ENCODE measurements at regions not wholly inside any gene's neighbourhood (a gene's known extent, or its start where the extent isn't known, plus 50 kb on each side); places are given as distances from the start of the nearest gene placed in this dataset.
"Not testable (repeated sequence)": the region's sequence is repeated elsewhere in the genome, so short reads cannot be mapped to it uniquely, and the experiment has no call there.

DNA sequence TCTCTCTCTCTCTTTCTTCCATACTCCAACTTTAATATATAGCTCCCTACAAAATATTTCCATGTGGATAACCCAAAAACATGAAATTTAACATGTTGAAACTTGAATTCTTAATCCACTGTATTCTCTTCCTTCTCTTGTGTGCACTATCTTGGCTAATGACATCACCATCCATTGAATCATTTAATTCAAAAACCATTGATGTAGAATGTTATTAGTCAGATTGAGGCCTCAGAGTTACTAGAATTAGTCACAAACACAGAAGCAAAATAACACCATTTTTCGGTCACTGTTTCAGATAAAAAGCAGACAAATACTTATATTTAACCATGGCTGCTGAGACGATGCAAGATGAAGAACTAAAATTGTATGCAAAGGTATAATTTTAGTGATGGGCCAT lies 256.9 kb upstream of the LRRC3B start:
- no peak for DNase-seq (ENCODE audit: low read depth in 3 of 3)

DNA sequence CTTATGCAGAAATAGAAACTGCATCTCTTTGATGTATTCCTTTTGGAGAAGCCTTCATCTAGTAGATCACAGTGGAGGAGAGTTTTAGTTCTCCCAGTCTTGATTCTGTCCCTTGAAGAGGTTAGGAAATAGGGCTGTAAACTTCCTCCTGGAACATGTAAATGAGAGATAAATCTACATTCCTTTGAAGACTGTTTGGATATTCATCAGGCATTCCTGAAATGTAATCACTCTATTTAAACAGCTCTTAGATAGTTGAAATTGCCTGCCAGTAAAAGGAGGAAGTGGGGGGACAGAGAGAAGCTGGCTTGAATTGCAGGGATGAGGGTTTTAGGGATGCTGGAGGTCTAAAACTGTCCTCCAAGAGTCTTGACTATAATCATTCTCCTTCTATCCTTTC lies 254.3 kb upstream of the LRRC3B start:
- DNase-seq (ENCODE audit: low read depth in 3 of 3): no peak

DNA sequence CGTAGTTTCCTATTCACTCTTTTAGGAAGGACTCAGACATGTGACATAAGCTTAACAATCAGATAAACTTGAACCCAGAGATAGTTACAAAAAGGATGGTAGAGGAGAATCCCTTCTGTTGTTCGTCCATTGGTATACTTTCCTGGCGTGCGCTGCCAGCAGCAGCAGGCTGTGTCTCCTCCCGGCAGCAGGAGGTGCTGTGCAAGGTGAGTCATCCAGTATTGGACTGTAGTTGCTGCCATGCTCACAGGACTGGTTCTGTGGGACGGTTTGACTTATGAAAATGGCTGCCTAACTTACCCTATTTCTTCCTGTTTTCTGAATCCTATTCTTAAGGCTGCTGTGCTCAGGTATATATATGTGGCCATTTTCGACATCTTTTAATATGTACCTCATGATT lies 253.4 kb upstream of the LRRC3B start:
- no peak for DNase-seq (ENCODE audit: low read depth in 3 of 3)

DNA sequence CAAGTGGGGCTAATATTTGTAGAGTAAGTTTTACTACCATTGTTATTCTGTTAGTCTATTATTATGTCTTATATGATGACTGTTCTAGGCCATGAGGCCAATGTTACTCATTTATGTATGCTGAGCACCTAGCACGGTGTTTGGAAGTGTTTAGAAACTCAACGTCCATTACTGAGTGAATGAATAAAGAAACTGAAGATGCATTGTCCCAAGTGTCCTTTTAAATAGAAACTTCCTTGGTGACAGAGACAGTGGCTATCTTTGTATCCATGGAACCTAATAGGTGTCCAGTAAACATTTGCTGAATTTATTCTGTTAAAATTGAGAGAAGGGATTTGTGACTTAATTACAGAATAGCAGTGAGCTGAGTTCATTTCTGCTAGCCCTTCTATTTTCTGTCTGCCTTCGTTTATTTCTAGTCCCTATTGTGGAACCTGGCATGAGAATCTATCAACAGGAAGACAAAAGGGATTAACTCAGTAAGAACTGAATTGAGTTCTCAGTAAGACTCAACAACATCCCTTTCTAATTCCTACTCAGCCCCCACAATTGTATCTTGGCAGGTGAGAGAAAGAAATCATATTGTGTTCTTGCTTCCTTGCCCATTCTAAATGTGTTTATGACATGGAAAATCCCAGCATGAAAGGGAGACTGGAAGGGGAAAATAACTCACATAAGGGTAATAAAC lies 246.6 kb upstream of the LRRC3B start:
- DNase-seq (ENCODE audit: low read depth in 3 of 3): no peak

DNA sequence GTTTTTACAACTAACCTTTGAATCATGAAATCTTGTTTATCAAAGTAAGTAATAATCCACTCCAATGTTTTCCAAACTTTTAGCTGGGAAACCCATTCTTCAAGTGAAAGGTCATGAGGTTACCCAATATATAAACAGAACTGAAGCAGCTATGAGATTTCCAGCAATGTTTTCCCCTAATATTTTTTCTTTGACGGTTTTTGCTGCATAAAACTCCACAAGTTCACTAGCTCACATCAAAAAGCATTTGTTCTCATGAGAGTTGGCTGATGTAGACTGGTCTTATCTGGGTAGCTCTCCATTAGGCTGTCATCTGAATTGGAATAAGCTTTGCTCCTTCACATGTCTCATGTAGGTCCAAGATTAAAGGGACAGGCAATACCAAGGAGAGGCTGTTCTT lies 241.2 kb upstream of the LRRC3B start:
- DNase-seq (ENCODE audit: low read depth in 3 of 3): no peak

DNA sequence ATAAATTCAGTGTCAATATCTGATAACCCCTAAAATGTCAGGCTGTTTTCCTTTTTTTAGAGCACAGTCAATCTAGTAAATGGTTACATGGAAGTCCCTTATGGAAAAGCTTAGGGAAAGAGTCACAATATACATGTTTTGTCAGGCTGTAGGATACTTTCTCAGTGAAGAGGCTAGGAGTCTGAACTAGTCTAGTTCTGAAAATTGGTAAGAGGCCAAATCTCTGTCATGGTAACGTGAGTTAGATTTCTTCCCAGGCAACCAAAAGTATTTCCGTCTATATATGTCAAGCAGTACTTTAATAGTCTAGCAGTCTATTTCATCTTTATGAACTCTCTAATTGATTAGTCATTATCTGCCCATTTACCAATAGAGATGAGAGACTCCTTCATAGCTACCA lies 215.9 kb upstream of the LRRC3B start:
- no peak for DNase-seq (ENCODE audit: low read depth in 3 of 3)

DNA sequence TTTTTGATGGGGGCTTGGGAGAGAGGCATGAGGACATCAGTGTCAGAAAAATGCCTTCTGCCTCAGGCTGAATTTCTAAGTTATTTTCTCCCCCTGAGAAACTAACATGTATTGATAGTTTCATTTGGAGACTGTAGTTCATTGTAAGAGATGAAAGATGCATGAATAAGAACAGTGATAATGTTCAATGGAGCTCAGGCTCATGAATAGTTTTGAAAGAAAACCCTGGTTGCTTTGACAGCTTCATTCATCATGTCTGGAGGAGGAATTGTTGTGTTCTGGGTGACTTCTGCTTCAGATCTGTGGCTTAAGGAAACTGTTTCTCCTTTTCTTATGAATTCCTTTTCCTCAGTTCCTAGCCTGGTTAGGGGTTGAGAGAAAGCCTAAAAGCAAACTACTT lies 204.0 kb upstream of the LRRC3B start:
- no peak for DNase-seq (ENCODE audit: low read depth in 3 of 3)

DNA sequence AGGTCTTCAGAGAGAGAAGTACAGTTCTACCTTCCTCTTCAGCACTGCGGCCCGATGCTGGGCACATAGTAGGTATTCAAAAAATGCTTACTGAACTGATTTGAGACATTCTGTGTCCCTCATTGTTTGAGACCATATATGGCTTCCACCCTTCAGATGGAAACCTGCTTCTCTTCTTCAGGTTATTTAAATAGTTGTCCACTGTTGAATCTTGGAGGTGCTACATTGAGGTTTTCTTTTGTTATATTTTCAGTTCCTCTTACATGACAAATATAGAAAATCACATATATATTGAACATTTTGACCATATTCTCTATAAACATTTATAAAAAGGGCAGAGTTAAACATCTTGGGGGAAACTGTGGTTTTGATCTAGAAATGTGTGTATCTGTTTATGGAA lies 200.2 kb upstream of the LRRC3B start:
- DNase-seq (ENCODE audit: low read depth in 3 of 3): no peak

DNA sequence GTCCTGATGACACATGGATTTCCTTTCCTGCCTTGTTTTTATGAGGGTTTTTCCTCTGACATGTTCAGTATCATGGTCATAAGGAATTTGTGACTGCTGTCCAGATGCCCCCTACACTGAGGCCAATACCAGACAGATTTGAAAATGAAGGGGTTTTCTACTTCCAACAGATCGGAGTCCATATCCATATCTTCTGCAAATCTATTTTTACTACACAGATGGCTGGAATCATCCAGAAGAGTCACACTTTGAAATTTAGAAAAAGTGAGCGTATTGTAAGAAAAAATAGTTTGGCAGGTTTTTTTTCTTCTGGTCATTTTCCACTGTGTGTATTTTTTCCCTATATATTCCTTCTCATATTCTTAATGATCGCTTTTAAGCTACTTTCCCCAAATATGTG lies 197.5 kb upstream of the LRRC3B start:
- no peak for DNase-seq (ENCODE audit: low read depth in 3 of 3)

DNA sequence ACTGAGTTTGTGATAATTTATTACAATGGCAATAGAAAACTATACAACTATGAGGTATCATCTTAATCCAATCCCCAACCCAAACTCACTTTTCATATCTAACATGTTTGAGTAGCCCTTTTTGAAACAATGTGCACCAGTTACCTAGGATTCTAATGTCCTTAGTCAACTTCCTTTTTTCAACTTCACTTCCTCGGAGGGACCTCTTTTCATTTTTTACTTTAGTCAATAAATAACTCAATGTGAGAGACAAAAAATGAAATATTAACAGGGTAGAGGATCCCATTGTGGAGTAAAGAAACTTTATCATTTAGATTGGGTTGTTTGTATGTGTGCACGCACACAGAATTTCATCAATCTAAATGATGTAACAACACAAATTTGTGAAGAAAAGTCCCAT lies 193.6 kb upstream of the LRRC3B start:
- no peak for DNase-seq (ENCODE audit: low read depth in 3 of 3)

DNA sequence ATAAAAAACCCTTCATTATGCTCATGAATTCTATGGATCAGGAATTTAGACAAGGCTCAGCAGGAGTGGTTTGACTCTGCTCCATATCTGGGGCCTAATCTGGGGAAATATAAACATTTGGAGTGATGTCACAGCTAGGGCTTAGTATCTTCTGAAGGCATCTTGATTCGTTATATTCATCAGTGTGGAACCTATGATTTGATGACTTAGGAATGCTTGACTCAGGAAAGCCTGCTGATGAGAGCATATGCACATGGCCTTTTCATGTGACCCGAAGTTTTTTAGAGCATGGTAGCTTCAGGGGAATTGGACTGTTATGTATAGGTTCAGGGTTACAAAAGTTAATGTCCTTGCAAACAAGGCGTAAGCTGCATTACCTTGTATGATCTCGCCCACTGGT lies 184.9 kb upstream of the LRRC3B start:
- no peak for DNase-seq (ENCODE audit: low read depth in 3 of 3)

DNA sequence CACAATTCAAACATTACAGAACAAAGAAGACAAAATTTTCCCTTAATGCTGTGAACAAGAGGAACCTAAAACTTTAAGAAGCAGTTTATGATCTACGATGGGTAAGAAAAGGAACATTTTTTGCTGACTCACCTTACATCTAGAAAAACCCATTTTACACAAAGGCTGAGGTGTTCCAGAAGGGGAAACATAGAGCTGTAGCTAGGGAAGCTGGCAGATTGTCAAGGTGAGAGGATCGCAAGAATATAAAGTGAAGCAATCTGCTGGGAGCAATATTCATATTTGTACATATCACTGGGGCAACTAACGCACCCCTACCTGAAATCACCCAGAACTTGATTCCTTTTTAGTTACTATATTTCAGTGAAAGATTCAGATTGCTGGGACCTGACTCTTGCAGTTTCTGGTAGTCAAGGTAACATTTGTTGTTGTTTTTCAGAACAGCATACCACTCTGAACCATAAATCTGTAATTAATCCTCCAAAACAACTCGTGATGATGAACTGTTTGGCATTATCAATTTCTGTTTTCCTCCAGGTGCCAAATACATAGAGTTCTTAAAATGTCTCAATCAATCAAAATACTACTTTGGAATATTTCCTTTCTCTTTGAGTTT lies 184.1 kb upstream of the LRRC3B start:
- no peak for DNase-seq (ENCODE audit: low read depth in 3 of 3)

DNA sequence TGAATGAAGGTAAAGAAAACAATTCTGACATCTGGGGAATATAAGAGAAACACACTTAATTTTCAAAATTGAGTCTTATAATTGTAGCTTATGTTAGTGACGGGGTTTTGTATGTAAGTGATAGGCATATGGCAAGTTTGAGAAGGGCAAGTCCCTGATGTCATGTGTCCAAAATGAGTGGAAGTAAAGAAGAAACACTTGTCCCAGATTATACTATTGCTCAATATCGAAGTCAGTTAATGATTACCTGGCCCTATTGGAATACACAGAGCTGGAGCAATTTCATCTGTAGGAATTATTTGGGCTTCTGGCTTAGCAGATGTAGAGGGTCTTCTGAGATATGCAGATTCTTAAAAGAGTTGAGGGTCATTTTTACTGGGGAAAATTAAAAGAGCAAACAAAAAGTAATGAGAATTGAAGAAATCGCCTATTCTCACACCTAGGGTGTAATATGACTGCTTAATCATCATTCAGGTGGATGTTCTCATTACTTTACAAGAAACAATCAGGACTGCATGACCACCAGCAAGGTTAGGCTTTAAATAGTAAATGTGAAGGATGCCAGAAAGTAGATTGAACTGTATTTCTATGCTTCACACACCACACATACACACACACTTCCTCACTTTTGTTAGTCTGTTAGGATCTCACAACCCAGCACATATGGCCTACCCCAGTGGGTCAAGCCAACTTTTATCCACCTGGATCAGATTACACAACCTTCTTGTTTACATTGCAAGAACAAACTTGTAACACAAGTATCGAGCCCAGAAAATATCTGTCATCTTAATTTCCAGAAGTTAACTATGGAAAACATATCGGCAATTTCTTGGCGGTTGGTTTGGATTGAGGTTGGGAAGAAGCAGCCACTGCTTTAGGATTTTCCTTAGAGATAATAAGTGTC lies 183.3 kb upstream of the LRRC3B start:
- DNase-seq (ENCODE audit: low read depth in 3 of 3): no peak

DNA sequence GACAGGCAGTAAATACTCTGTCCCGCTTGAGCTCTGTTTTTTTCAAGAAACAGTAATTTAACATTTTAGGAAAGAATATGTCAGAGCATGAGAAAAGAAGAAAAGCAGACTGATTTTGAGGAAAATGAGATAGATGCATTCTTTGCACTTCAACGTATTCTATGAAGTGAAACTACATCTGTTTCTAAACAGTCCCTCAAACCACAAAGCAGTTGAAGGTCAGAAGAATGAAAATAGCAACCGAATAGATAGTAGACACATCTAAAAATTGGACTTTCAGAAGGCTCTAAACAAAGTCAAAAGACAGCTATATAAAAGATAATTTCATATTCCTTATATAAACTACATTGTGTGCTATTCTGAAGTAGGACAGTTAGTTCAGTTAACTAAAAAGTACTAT lies 172.6 kb upstream of the LRRC3B start:
- DNase-seq (ENCODE audit: low read depth in 3 of 3): no peak

DNA sequence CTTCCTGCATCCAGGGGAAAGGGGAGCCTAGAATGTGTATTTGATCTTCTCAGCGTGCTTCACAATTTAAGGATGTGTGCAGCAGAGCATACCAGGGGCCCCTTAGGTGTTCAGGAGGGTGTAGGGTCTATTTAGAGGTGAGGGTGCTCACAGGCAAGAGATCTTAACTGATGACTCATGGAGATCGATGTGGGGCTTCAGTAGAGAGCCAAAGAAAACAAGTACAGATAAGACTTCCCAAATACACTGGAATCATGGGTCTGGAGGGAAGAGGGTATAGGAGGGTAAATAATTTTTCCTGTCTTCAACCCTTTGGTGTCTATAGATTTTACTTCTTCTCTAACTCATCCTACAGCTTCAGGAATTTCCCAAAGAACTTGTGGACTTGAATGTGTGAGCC lies 170.2 kb upstream of the LRRC3B start:
- no peak for DNase-seq (ENCODE audit: low read depth in 3 of 3)

DNA sequence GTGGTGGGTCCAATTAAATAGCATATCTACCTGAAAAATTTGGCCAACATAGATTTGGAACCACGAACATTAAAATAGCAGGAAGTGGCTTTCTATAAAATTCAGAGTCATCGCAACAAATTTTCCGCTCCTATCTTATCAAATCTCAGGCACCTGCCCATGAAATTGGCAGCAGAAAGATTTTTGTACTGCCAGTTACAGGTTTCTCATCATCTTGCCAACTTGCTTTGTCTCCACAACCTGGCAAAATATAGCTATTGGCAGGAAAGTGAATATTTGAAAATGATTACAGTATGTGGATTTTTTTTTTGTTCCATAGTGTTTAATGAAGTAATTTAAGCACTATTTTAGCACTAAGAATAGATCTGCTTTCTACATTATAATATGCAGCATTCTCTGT lies 161.6 kb upstream of the LRRC3B start:
- no peak for DNase-seq (ENCODE audit: low read depth in 3 of 3)

DNA sequence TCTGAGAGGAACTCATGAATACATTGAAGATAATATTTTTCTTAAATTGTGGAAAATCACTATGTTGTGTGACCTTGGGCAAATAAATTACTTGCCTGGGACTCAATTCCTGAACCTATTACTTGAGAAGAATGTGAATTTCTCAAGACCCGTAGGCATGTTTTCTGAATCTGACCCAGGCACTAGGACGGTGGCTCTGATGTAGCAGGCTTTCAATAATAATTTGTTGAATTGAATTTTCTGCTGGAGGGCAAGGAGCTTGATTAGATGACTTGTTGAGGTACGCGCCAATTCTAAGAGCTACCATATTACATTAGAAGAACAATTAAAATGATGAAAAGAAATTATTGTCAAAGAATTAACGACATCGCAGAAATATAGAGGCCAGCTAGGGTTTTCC lies 150.2 kb upstream of the LRRC3B start:
- DNase-seq (ENCODE audit: low read depth in 3 of 3): no peak

DNA sequence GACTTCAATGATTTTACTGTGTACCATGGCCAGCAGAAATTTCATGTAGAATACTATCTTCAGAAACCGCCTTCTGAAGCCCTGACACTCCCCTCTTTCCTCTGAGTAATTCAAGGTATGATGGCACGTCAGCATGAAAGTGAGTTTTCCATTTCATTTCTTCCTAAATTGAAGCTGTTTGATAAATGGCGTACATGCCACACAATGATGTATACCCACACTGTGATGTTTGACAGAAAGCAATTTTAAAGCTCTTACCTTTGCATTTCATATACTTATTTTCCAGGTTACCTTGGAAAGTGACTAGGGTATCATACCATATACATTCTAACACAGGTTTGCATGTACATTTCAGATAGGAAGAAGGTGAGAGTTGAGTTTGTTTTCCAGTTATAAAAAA lies 147.9 kb upstream of the LRRC3B start:
- no peak for DNase-seq (ENCODE audit: low read depth in 3 of 3)

DNA sequence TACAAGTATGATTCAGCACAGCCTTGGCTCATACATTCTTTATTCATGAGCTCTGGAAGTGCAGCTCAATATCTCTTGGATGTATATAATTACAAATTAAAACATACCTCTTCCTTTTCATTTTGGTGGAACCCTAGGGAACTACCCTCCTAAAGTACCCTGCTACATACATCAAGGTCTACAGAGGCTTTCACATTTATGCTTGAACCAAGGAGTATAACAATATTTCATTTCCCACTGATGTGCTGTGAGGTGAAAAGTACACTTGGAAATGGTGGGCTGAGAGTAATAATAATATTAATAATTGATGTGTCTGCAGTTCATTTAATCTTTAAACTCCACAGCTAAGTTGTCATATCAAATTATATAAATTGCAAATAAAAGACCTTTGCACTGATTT lies 142.2 kb upstream of the LRRC3B start:
- DNase-seq (ENCODE audit: low read depth in 3 of 3): no peak

DNA sequence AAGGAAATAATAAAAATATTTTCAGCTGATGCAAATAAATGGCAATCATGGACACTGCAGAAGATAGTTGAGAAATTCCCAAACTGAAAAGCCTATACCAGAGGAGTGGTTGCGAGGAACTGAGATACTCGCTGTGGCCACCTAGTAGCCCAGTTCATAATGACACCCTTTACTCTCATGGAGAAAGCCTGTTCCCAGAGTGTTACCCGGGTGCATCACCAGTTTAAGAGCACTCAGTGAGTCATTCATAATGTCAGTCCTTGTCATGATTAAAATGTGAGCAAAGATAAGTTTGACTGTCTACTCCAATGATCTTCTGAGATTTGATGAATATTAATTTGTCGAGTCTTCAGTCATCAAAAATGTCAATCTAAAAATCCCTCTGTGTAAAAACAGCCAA lies 138.4 kb upstream of the LRRC3B start:
- DNase-seq (ENCODE audit: low read depth in 3 of 3): no peak

DNA sequence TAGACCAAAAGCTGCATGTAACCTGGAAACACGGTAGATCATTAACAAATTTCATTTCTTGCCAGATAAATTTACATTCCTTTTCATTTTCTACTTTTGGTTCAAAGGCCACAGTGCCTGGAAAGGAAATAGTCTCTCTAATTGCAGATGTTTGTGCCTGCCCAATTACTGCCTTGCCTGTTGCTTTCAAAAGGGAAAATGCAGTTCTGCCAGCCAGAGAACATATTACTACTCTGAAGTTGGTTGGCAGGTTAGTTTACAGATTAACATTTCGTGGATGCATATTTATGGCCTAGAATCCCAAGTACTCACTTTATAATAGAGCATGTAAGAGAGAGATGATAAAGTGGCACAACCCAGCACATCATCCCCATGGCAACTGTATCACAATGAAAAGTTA lies 124.3 kb upstream of the LRRC3B start:
- no peak for DNase-seq (ENCODE audit: low read depth in 3 of 3)

DNA sequence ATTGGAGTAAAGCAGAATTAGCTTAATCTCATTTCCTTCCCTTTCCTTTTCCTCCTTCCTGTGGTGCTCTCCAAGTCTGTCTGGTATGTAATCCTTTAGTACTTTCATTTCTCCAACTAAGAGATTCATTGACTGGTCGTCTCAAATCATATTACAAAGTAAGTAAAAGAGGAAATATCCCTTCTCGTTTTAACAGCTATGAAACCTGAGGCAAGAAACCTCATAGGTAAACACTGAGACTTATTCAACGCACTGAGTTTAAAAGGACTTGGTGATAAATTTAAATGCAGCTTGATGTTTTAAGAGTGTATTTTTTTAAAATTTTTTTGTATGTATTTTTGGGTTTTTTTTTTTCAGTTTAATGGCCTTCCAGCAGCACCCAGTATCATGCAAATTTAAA lies 117.2 kb upstream of the LRRC3B start:
- no peak for DNase-seq (ENCODE audit: low read depth in 3 of 3)

DNA sequence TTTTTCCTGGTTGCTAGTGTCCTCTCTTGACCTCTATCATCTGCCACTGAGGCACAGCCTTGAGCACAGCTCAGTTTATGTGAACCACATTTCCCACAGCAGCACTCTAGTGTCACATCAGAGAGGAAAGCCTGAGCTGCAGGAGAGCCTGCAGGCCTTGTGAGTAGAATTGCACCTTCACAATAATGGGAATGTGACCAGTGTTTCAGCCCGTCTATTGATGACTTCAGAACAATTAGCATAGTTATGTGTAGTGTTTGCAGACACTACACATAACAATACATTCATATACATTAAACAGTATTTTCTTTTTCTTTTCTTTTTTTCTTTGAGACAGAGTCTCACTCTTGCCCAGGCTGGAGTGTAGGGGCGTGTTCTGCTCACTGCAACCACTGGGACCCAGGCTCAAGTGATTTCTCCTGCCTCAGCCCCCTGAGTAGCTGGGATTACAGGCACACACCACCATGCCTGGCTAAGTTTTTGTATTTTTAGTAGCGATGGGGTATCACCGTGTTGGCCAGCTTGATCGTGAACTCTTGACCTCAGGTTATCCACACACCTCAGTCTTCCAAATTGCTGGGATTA lies 108.0 kb upstream of the LRRC3B start:
- DNase-seq (ENCODE audit: low read depth in 3 of 3): not testable (repeated sequence)
